ENCODE measurements at regions not wholly inside any gene's neighbourhood (a gene's known extent, or its start where the extent isn't known, plus 50 kb on each side); places are given as distances from the start of the nearest gene placed in this dataset.

DNA sequence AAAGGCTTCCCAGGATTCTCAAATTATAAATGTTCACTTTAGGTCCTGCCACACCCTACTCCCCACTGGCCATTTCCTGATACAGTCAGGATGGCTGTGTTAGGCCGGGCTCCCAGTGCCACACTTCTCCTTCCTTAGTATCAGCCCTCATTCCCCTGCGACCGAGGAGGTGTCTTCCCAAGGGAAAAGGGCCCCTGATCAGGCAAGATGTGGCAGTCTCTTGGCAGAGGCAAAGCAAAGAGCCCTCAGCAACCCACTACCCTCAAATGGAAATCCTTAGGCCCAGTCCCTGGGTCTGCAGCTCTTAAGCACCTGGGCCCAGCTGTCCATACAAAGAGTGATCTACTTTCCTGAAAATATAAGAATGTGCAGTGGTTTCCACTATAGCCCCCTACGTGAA, 96.5 kb upstream of the VASH1 start:
- DNase-seq (ENCODE audit: low read depth in 2 of 2), result no peak

- no peak for DNase-seq (ENCODE audit: low read depth in 2 of 2)
Measured at GRCh38 chr14:76666746-76667145, 94.5 kb upstream of the VASH1 start.

DNA sequence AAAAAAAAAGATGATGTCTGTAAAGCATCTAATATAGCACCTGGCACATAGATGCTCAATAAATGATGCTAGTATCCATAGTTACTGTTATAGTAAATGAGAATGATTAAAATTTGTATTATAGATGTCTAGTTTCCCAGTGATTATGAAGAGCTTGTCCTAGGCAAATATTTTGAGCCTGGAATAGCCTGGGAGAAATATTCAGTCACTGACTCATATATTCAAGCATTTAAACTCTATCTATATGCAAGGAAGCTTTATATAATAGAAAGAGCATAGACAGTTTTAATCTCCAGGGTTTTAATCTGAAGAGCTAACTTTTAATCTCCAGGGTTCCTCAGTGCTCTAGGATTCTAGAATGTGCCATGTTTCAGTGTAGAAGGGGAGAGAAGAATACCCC, 91.5 kb upstream of the VASH1 start:
- no peak for DNase-seq (ENCODE audit: low read depth in 2 of 2)

DNA sequence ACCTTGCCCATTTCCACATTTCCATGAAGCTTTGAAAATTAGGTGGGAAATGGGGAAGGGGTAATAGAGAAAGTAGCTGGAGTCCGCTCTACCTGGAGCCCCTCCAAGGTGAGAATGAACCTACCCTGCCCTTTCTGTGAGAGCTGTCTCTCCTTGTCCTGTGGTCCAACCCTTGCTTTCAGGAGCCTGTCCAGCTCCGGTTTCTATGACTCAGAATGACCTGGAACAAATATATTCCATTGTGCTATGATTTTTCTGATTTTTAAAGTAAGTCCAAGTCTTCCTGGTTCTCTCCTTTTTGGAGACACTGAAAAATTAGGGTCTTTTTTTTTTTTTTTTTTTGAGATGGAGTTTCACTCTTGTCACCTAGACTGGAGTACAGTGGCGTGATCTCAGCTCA, 89.1 kb upstream of the VASH1 start:
- DNase-seq (ENCODE audit: low read depth in 2 of 2), result no peak

GRCh38 chr14:76673261-76673660, 88.0 kb upstream of the VASH1 start:
- DNase-seq (ENCODE audit: low read depth in 2 of 2), result no peak

DNA sequence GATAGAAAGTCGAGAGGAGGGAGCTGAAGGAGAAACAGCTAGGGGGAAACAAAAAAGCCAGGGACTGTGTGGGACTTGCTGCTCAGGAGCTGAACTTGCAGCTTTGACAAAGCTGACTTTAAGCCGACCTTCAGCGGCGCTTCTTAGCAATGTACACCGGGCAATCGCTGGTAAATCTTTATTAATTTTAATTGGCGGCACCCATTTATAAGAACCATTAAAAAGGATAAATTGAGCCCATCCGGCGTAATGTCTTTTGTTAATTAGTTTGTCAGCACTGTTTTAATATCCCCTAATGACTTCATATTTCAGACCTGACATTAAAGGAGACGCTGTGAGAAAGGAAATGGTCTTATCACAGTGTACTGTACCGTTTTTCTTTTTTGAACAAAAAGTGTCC, 86.2 kb upstream of the VASH1 start:
- no peak for DNase-seq (ENCODE audit: low read depth in 2 of 2)

GRCh38 chr14:76676539-76676938, 84.7 kb upstream of the VASH1 start:
- DNase-seq (ENCODE audit: low read depth in 2 of 2), result no peak

- DNase-seq (ENCODE audit: low read depth in 2 of 2), result no peak
Measured at GRCh38 chr14:76677534-76678145, 83.6 kb upstream of the VASH1 start.

GRCh38 chr14:76678244-76678800, 82.9 kb upstream of the VASH1 start:
- DNase-seq (ENCODE audit: low read depth in 2 of 2), result no peak

DNA sequence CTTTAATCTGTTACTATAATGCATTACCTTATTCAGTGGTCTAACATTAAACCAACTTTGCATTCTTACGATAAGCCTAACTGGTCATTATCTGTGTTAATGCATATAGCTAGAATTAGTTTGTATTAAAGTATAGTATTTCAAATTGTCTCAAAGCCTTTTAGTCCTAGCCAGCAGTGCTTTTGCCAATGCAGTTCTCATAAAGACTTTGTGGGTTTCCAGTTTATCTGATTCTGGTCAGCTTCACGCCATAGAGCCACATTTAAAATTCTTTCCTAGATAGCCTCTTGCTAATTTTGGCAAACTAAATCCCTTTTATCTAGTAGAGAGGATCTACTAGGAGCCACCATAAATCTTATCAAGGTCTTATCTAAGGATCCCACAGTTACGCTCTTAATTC, 78.9 kb upstream of the VASH1 start:
- no peak for DNase-seq (ENCODE audit: low read depth in 2 of 2)

- DNase-seq (ENCODE audit: low read depth in 2 of 2), result no peak
Measured at GRCh38 chr14:76686646-76687045, 74.6 kb upstream of the VASH1 start.

- no peak for DNase-seq (ENCODE audit: low read depth in 2 of 2)
Measured at GRCh38 chr14:76687611-76688382, 73.5 kb upstream of the VASH1 start.

- DNase-seq (ENCODE audit: low read depth in 2 of 2), result no peak
Measured at GRCh38 chr14:76688383-76688671, 72.9 kb upstream of the VASH1 start.

DNA sequence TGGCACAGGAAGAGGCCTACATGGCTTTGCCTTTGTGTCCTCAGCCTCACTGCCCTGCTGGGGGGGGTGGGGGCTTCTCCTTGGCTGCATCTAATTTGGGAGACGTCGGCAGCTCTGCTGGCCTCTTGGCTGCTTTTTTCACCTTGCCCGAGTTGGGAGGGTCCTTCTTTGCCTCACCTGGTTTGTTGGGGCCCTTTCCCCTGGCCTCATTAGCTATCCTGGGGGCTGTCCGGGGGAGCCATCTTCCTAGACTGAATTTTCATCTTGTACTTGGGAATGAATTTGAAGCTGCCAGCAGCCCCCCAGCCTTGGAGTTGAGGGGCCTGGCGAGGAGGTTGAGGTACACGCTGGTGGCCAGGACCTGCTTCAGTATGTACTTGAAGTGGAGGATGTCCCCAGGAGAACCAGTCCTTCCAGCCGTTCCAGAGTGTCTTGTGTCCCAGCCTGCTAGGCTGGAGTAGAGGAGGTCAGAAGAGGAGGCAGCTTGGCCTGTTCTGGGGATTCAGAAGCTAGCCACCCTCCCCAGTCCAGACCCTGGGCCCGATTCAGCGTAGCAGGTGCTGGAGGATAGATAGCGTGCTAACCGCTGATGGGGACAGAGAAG, 70.7 kb upstream of the VASH1 start:
- DNase-seq (ENCODE audit: low read depth in 2 of 2), result no peak

DNA sequence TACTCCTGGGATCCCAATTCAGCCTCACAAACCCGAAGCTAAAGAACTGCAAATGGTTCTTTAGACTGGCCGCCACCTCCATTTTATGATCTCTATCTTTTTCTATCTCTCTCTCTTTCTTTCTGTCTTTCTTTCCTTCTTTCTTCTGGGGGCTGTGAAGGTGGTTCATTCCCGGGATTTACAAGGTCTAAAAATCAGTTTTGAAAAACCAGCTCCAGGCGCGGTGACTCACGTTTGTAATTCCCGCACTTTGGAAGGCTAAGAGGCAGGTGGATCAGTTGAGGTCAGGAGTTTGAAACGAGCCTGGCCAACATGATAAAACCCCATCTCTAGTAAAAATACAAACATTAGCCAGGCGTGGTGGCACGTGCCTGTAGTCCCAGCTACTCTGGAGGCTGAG, 67.2 kb upstream of the VASH1 start:
- no peak for DNase-seq (ENCODE audit: low read depth in 2 of 2)

- DNase-seq (ENCODE audit: low read depth in 2 of 2), result no peak
Measured at GRCh38 chr14:76695263-76695920, 65.9 kb upstream of the VASH1 start.

DNA sequence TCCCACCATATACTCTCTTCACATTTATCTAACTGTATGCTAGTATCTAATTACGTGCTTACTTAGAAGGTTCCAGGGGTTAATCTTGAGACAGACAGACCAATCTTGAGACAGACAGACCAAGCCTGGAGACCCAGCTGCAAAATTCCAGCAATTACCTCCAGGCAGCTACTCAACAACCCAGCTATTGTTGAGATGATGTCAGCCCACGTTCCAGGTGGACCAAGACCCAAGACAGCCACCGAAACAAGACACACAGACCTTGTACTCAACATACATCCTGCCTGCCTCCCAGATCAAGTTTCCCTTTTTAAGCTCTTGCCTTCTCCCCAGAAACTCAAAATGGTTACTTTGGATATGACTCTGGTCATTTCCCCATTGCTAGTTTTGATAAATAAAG, 64.9 kb upstream of the VASH1 start:
- DNase-seq (ENCODE audit: low read depth in 2 of 2), result no peak

- no peak for DNase-seq (ENCODE audit: low read depth in 2 of 2)
Measured at GRCh38 chr14:76696791-76697190, 64.5 kb upstream of the VASH1 start.

- DNase-seq (ENCODE audit: low read depth in 2 of 2), result no peak
Measured at GRCh38 chr14:76697246-76697905, 63.9 kb upstream of the VASH1 start.

DNA sequence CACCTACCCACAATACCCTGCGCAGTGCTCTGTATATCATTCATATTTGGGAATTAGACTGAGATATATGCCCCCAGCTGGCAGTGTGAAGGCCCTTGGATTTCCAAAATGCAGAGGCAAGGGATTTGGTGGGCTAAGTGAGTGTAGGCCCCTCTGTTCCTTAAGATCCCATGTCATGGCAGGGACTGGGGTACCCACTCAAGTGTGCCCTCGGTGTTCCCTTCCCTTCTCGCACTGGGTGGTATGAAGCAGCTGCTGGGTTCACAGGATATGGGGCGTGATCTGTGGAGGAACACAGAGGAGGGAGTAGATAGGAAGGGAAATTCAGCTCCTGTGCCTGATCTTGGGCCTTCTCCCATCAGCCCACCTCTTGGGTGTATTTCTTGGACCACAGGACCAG, 63.1 kb upstream of the VASH1 start:
- DNase-seq (ENCODE audit: low read depth in 2 of 2), result no peak

GRCh38 chr14:76698631-76699030, 62.6 kb upstream of the VASH1 start:
- no peak for DNase-seq (ENCODE audit: low read depth in 2 of 2)

All from fibroblast of skin of left biceps (primary cell).